Cardiac fibroblast (primary cell): ENCODE measurements at regions not wholly inside any gene's neighbourhood (a gene's known extent, or its start where the extent isn't known, plus 50 kb on each side); places are given as distances from the start of the nearest gene placed in this dataset.
A peak's percentile ranks its signal among the peaks of the same experiment; 100 is the strongest.

Source experiments
- DNase-seq, 2 donors: peaks; one replicate each; pipeline versions ENCODE4 v3.0.0 to v3.0.0-alpha.2; 2010; ENCODE audit warnings: low read depth in 2 of 2
- H3K4me3 ChIP-seq, 2 donors: replicated peaks in 1 of 2; 1 replicate in 1 of 2; 2 replicates in 1 of 2; pipeline ENCODE4 v1.5.1; 2011; ENCODE audit warnings: low read depth in 2 of 2, low read length in 2 of 2, mild to moderate bottlenecking in 2 of 2, moderate library complexity in 1 of 2
- TF ChIP-seq, protein P1 (sequence below): IDR thresholded peaks from one replicate; pipeline ENCODE4 v1.5.1; 2011; ENCODE audit warnings: low read depth, mild to moderate bottlenecking, low read length, inconsistent platforms

- no peak for DNase-seq
- no peak overlapping the region for H3K4me3 ChIP-seq
- TF ChIP-seq, protein P1, sequence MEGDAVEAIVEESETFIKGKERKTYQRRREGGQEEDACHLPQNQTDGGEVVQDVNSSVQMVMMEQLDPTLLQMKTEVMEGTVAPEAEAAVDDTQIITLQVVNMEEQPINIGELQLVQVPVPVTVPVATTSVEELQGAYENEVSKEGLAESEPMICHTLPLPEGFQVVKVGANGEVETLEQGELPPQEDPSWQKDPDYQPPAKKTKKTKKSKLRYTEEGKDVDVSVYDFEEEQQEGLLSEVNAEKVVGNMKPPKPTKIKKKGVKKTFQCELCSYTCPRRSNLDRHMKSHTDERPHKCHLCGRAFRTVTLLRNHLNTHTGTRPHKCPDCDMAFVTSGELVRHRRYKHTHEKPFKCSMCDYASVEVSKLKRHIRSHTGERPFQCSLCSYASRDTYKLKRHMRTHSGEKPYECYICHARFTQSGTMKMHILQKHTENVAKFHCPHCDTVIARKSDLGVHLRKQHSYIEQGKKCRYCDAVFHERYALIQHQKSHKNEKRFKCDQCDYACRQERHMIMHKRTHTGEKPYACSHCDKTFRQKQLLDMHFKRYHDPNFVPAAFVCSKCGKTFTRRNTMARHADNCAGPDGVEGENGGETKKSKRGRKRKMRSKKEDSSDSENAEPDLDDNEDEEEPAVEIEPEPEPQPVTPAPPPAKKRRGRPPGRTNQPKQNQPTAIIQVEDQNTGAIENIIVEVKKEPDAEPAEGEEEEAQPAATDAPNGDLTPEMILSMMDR, result no peak
Measured at GRCh38 chr2:57278451-57278850, 768.2 kb upstream of the VRK2 start.

- no peak for DNase-seq
- TF ChIP-seq, protein P1, result no peak
- no peak overlapping the region for H3K4me3 ChIP-seq
Measured at GRCh38 chr2:57291209-57291608, 755.4 kb upstream of the VRK2 start.

- TF ChIP-seq, protein P1, result no peak
- peak in 1 of 2 donors; percentile 51 for DNase-seq
- H3K4me3 ChIP-seq, result no peak overlapping the region
Measured at GRCh38 chr2:57296795-57297517, 749.6 kb upstream of the VRK2 start.

DNA sequence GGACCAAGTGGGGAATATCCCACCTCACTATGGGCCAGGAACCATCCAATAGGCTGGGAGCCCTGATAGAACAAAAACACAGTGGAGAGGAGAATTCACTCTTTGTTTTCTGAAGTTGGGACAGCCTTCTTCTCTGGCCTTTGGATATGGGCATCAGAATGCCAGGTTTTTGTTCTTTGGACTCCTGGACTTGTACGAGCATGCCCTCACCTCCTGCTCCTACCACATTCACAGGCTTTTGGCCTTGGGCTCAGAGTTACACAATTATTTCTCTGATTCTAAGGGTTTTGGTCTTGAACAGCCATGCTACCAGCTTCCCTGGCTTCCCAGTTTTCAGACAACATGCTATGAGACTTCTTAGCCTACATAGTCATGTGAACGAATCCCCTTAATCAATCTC is 732.9 kb upstream of the VRK2 start:
- H3K4me3 ChIP-seq, result no peak overlapping the region
- DNase-seq, result no peak
- TF ChIP-seq, protein P1, result no peak

DNA sequence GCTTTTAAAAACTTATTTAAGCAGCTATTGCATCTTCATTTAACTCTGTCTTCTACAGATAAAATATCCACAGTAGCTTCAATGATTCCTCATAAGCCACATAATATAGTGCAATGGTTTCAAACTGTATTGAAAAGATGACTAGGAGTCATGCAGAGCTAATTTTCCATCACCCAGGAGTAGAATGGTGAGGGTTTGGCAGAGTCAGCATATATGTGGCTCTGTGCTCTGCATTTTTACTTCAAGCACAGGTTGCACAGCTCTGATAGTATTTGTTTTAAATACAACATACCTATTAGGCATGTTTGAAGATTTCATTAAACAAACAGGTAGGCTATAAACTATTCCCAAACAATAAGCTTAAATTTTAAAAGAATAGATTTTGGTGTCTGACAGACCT is 731.9 kb upstream of the VRK2 start:
- no peak for DNase-seq
- no peak overlapping the region for H3K4me3 ChIP-seq
- TF ChIP-seq, protein P1, result no peak

DNA sequence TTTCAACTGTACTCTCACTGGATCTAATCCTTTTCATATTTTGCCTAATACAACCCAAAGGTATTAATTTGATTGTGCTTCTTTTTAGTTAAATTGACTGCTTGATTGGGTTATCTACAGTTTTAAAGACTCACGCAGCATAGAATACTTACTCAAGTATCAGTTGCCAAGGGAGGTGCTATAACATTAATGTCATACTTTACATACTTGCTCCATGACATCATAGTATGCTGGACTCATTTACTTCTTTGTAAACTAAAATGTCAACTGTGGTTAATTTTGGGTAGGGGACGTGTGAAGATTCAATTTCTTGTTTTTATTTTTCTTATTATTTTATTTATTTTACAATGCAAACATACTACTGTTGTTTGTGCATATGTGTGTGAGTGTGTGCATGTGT is 716.2 kb upstream of the VRK2 start:
- TF ChIP-seq, protein P1, result no peak
- no peak overlapping the region for H3K4me3 ChIP-seq
- DNase-seq, result peak in 1 of 2 donors; percentile 43

DNA sequence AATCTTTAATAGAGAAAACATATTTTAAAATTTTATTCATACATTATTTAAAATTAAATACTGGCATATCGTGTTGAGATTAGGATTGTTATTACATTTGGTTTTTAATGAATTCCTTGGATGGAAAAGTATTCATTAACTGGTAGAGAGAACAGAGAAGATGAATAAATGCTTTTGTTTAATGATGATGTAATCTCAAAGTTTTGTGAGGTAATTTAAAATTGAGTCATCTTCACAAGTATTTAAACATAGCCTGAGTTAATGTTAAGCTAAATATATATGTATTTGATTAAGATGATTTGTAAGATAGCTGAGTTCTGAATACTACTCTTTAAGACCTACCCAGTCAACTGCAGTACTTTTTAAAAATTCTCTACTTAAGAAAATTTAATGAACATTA is 713.4 kb upstream of the VRK2 start:
- DNase-seq, result peak in 1 of 2 donors; percentile 3
- no peak overlapping the region for H3K4me3 ChIP-seq
- TF ChIP-seq, protein P1, result no peak
